ENCODE measurements at regions not wholly inside any gene's neighbourhood (a gene's known extent, or its start where the extent isn't known, plus 50 kb on each side); places are given as distances from the start of the nearest gene placed in this dataset.

- DNase-seq = no peak
These were observed 225.2 kb downstream of the GAS1 start for GRCh38 chr9:86721843-86722705.

GRCh38 chr9:86721226-86721781, 226.0 kb downstream of the GAS1 start:
- no peak for DNase-seq

- no peak for DNase-seq
These were observed 226.6 kb downstream of the GAS1 start for GRCh38 chr9:86720639-86721225.

GRCh38 chr9:86718388-86719049, 228.8 kb downstream of the GAS1 start:
- DNase-seq = no peak

- DNase-seq = no peak
These were observed 230.9 kb downstream of the GAS1 start for GRCh38 chr9:86716326-86716922.

GRCh38 chr9:86714999-86715398, 232.3 kb downstream of the GAS1 start:
- no peak for DNase-seq

GRCh38 chr9:86713970-86714369, 233.3 kb downstream of the GAS1 start:
- DNase-seq = no peak

- no peak for DNase-seq
These were observed 233.8 kb downstream of the GAS1 start for GRCh38 chr9:86713470-86713869.

GRCh38 chr9:86708918-86709835, 238.1 kb downstream of the GAS1 start:
- DNase-seq = no peak

- no peak for DNase-seq
These were observed 239.3 kb downstream of the GAS1 start for GRCh38 chr9:86707932-86708510.

GRCh38 chr9:86706391-86706790, 240.9 kb downstream of the GAS1 start:
- DNase-seq = no peak

- no peak for DNase-seq
These were observed 241.8 kb downstream of the GAS1 start for GRCh38 chr9:86705490-86705889.

- no peak for DNase-seq
These were observed 244.0 kb downstream of the GAS1 start for GRCh38 chr9:86703346-86703745.

- no peak for DNase-seq
These were observed 246.7 kb downstream of the GAS1 start for GRCh38 chr9:86700629-86701028.

GRCh38 chr9:86697999-86698398, 249.3 kb downstream of the GAS1 start:
- no peak for DNase-seq

- DNase-seq = no peak
These were observed 250.1 kb downstream of the GAS1 start for GRCh38 chr9:86697213-86697612.

GRCh38 chr9:86695910-86696424, 251.3 kb downstream of the GAS1 start:
- no peak for DNase-seq

- no peak for DNase-seq
These were observed 257.3 kb downstream of the GAS1 start for GRCh38 chr9:86690034-86690433.

GRCh38 chr9:86687788-86688187, 259.5 kb downstream of the GAS1 start:
- no peak for DNase-seq

GRCh38 chr9:86685556-86685955, 261.8 kb downstream of the GAS1 start:
- no peak for DNase-seq

- DNase-seq = no peak
These were observed 263.2 kb downstream of the GAS1 start for GRCh38 chr9:86684148-86684547.

- DNase-seq = no peak
These were observed 265.1 kb downstream of the GAS1 start for GRCh38 chr9:86682240-86682639.
